22Rv1 (cell line): ENCODE measurements at regions not wholly inside any gene's neighbourhood (a gene's known extent, or its start where the extent isn't known, plus 50 kb on each side); places are given as distances from the start of the nearest gene placed in this dataset.

Experiments
- H3K27ac ChIP-seq: fragments of 450-650 bp; 2 replicates; pipeline ENCODE4 v1.5.1; 2017
- CTCF ChIP-seq: fragments of 450-650 bp; IDR thresholded peaks from 2 replicates; pipeline ENCODE4 v1.5.1; 2017; ENCODE audit warnings: mild to moderate bottlenecking
- ZFX ChIP-seq: fragments of 450-650 bp; IDR thresholded peaks from 2 replicates; pipeline ENCODE4 v1.6.1; 2017; ENCODE audit warnings: antibody characterized with exemption, borderline replicate concordance

- H3K27ac ChIP-seq: no peak overlapping the region
- TF ChIP-seq ZFX (no peak), CTCF (peak; percentile 96)
Observed at GRCh38 chr12:107912421-107913004, 138.0 kb downstream of the ASCL4 start.

- H3K27ac ChIP-seq: no peak overlapping the region
- TF ChIP-seq ZFX: no peak
- TF ChIP-seq CTCF: no peak
Observed at GRCh38 chr12:107914460-107914977, 140.0 kb downstream of the ASCL4 start.

- H3K27ac ChIP-seq: no peak overlapping the region
- peak; percentile 83 for TF ChIP-seq CTCF
- no peak for TF ChIP-seq ZFX
Observed at GRCh38 chr12:107917912-107918800, 143.7 kb downstream of the ASCL4 start.

GRCh38 chr12:107921062-107921461 is 146.6 kb downstream of the ASCL4 start:
- TF ChIP-seq ZFX (no peak), CTCF (no peak)
- H3K27ac ChIP-seq: no peak overlapping the region

GRCh38 chr12:107925125-107925524 is 150.6 kb downstream of the ASCL4 start:
- no peak overlapping the region for H3K27ac ChIP-seq
- no peak for TF ChIP-seq ZFX
- TF ChIP-seq CTCF: no peak

GRCh38 chr12:107929436-107929835 is 154.9 kb downstream of the ASCL4 start:
- no peak overlapping the region for H3K27ac ChIP-seq
- TF ChIP-seq ZFX (no peak), CTCF (peak; percentile 80)

- H3K27ac ChIP-seq: no peak overlapping the region
- TF ChIP-seq ZFX: no peak
- no peak for TF ChIP-seq CTCF
Observed at GRCh38 chr12:107931761-107932160, 157.3 kb downstream of the ASCL4 start.
